HCT116 (cell line): ENCODE measurements at regions not wholly inside any gene's neighbourhood (a gene's known extent, or its start where the extent isn't known, plus 50 kb on each side); places are given as distances from the start of the nearest gene placed in this dataset.

Source experiments
- ATAC-seq: fragments of 200-7000 bp; cut with Tn5 transposase; 2 replicates; pipeline ENCODE4 v1.9.1; 2020; ENCODE audit warnings: mild to moderate bottlenecking, moderate library complexity
- BruUV-seq: library from RNA; stranded (reverse); fragments of 400-500 nt; replicated peaks from 2 replicates; lab custom pipeline; 2021; lab: Mats Ljungman, UMichigan
- CTCF ChIA-PET: fragments of 300-600 bp; sonication (Branson Sonifier 250); formaldehyde crosslinking; loops from one replicate; lab custom pipeline; 2021; ENCODE audit warnings: antibody characterized with exemption; lab: Charles Lee
- POLR2A ChIA-PET: fragments of 300-600, 350-600 bp; sonication (Branson Sonifier 250); formaldehyde crosslinking; loops from one replicate; lab custom pipeline; 2021; ENCODE audit warnings: antibody characterized with exemption; lab: Charles Lee
- RAD21 ChIA-PET, 2 experiments: fragments of 300-600 bp; sonication (Branson Sonifier 250); formaldehyde crosslinking; loops; one replicate each; lab custom pipeline; 2023; ENCODE audit warnings: low total read pairs in 2 of 2; ENCODE audit not compliant: uncharacterized antibody in 2 of 2, unreplicated experiment in 2 of 2, low non-redundant PET in 1 of 2; lab: Charles Lee
- DNase-seq: peaks from one replicate; pipeline ENCODE4 v3.0.0-alpha.2; 2010; ENCODE audit warnings: low read depth, low spot score
- H2AFZ ChIP-seq: fragments of 200-600 bp; shearing (Covaris generic), sonication (generic); 2 replicates; pipeline ENCODE4 v1.6.1; 2017; ENCODE audit warnings: low read depth, mixed run types, mixed read lengths, antibody characterized with exemption, low read length; ENCODE audit not compliant: poor library complexity, severe bottlenecking
- H3K27ac ChIP-seq: 2 replicates; pipeline ENCODE4 v1.5.1; 2012; ENCODE audit warnings: low read depth, low read length
- H3K27me3 ChIP-seq: fragments of 200-600 bp; sonication (generic); 2 replicates; pipeline ENCODE4 v1.6.1; 2016; ENCODE audit warnings: mixed run types, low read length, mixed read lengths; ENCODE audit not compliant: insufficient read depth
- H3K36me3 ChIP-seq, 2 experiments: fragments of 200-500 bp in 1 of 2; fragments of 200-600 bp in 1 of 2; sonication (Bioruptor generic) in 1 of 2; sonication (generic) in 1 of 2; 2 replicates each; pipeline versions ENCODE4 v1.5.1 to v1.6.1; 2014 to 2016; ENCODE audit warnings: low read length in 2 of 2, inconsistent platforms in 1 of 2, mixed read lengths in 1 of 2, mixed run types in 1 of 2; ENCODE audit not compliant: insufficient read depth in 2 of 2, control insufficient read depth in 1 of 2
- H3K4me1 ChIP-seq, 2 experiments: fragments of 200-600 bp in 1 of 2; sonication (generic) in 1 of 2; 2 replicates each; pipeline versions ENCODE4 v1.5.1 to v1.6.1; 2012 to 2017; ENCODE audit warnings: low read length in 2 of 2, inconsistent platforms in 1 of 2, mild to moderate bottlenecking in 1 of 2, mixed read lengths in 1 of 2, mixed run types in 1 of 2, moderate library complexity in 1 of 2; ENCODE audit not compliant: insufficient read depth in 2 of 2, control insufficient read depth in 1 of 2
- H3K4me2 ChIP-seq: fragments of 200-600 bp; sonication (generic); 2 replicates; pipeline ENCODE4 v1.6.1; 2017; ENCODE audit warnings: mixed run types, low read length, mixed read lengths
- H3K4me3 ChIP-seq, 2 experiments: fragments of 200-600 bp in 1 of 2; sonication (generic) in 1 of 2; replicated peaks in 1 of 2; 2 replicates each; pipeline ENCODE4 v1.5.1; 2011 to 2016; ENCODE audit warnings: low read length in 2 of 2, control low read depth in 1 of 2, low read depth in 1 of 2, mild to moderate bottlenecking in 1 of 2, mixed read lengths in 1 of 2, mixed run types in 1 of 2
- H3K79me2 ChIP-seq: fragments of 200-600 bp; sonication (generic); 2 replicates; pipeline ENCODE4 v1.6.1; 2017; ENCODE audit warnings: mild to moderate bottlenecking, mixed run types, low read length, moderate library complexity, mixed read lengths; ENCODE audit not compliant: insufficient read depth
- H3K9ac ChIP-seq: fragments of 200-600 bp; sonication (generic); 2 replicates; pipeline ENCODE4 v1.6.1; 2016; ENCODE audit warnings: low read length, mixed read lengths
- H3K9me2 ChIP-seq: fragments of 200-600 bp; sonication (generic), shearing (Covaris generic); 2 replicates; pipeline ENCODE4 v1.6.1; 2017; ENCODE audit warnings: mixed run types, mild to moderate bottlenecking, moderate library complexity; ENCODE audit not compliant: insufficient read depth
- H3K9me3 ChIP-seq, 2 experiments: fragments of 200-500 bp in 1 of 2; fragments of 200-600 bp in 1 of 2; sonication (Bioruptor generic) in 1 of 2; sonication (generic) in 1 of 2; 2 replicates each; pipeline ENCODE4 v1.6.1; 2014 to 2017; ENCODE audit warnings: low read length in 2 of 2, mixed read lengths in 2 of 2, inconsistent platforms in 1 of 2, low read depth in 1 of 2, mild to moderate bottlenecking in 1 of 2, mixed run types in 1 of 2, moderate library complexity in 1 of 2; ENCODE audit not compliant: control insufficient read depth in 1 of 2, insufficient read depth in 1 of 2
- H4K20me1 ChIP-seq: fragments of 200-600 bp; sonication (generic), shearing (Covaris generic); 2 replicates; pipeline ENCODE4 v1.6.1; 2017; ENCODE audit warnings: mixed run types, mild to moderate bottlenecking, moderate library complexity; ENCODE audit not compliant: insufficient read depth
- CTCF ChIP-seq, 3 experiments: fragments of 200-600 bp in 1 of 3; sonication (generic) in 1 of 3; IDR thresholded peaks in 2 of 3; conservative IDR thresholded peaks in 1 of 3; 2 replicates each; pipeline ENCODE4 v1.5.1; 2012 to 2017; ENCODE audit warnings: low read depth in 2 of 3, low read length in 2 of 3, antibody characterized with exemption in 1 of 3, borderline replicate concordance in 1 of 3, control low read depth in 1 of 3, mild to moderate bottlenecking in 1 of 3, mixed read lengths in 1 of 3, mixed run types in 1 of 3, moderate library complexity in 1 of 3; ENCODE audit not compliant: insufficient read depth in 1 of 3
- EGR1 ChIP-seq: IDR thresholded peaks from 2 replicates; pipeline ENCODE4 v1.6.1; 2012; ENCODE audit warnings: low read depth
- ELF1 ChIP-seq: IDR thresholded peaks from 2 replicates; pipeline ENCODE4 v1.6.1; 2012; ENCODE audit warnings: low read depth, borderline replicate concordance
- EZH2 ChIP-seq: fragments of 200-600 bp; sonication (generic); IDR thresholded peaks from 2 replicates; pipeline ENCODE4 v1.6.1; 2017; ENCODE audit warnings: antibody characterized with exemption, mixed run types
- JUND ChIP-seq: IDR thresholded peaks from 2 replicates; pipeline ENCODE4 v1.6.1; 2012
- MAX ChIP-seq: IDR thresholded peaks from 2 replicates; pipeline ENCODE4 v1.6.1; 2012
- POLR2A ChIP-seq: IDR thresholded peaks from 2 replicates; pipeline ENCODE4 v1.7.0; 2011; ENCODE audit warnings: borderline replicate concordance; ENCODE audit not compliant: insufficient read depth, insufficient read length; ENCODE audit errors: extremely low read depth
- RAD21 ChIP-seq: IDR thresholded peaks from 2 replicates; pipeline ENCODE4 v1.6.1; 2012; ENCODE audit warnings: low read depth, mild to moderate bottlenecking
- REST ChIP-seq: IDR thresholded peaks from 2 replicates; pipeline ENCODE4 v1.6.1; 2012; ENCODE audit warnings: low read depth
- SP1 ChIP-seq: IDR thresholded peaks from 2 replicates; pipeline ENCODE4 v1.6.1; 2012; ENCODE audit warnings: low read depth
- ZBTB33 ChIP-seq: IDR thresholded peaks from 2 replicates; pipeline ENCODE4 v1.6.1; 2011; ENCODE audit warnings: mild to moderate bottlenecking, low read length, moderate library complexity; ENCODE audit not compliant: insufficient replicate concordance; ENCODE audit errors: extremely low read depth
- ZFX ChIP-seq: fragments of 450-650 bp; IDR thresholded peaks from 2 replicates; pipeline ENCODE4 v1.6.1; 2017
- ZNF274 ChIP-seq: fragments of 200-500 bp; sonication (Bioruptor generic); IDR thresholded peaks from 2 replicates; pipeline ENCODE4 v1.6.1; 2014; ENCODE audit warnings: mild to moderate bottlenecking, low read depth, low read length, inconsistent platforms
- intact Hi-C: fragments of 100-400 bp; cut with micrococcal nuclease; formaldehyde crosslinking; loops from 2 replicates; pipeline ENCODE4 v1.10.0; 2022

GRCh38 chr21:14303731-14304488, 79.0 kb downstream of the HSPA13 start:
- Histone ChIP-seq H3K27me3 (no peaks in the 10 kb centered on the region), H4K20me1 (no peaks in the 10 kb centered on the region), H3K4me1 (no peaks in the 10 kb centered on the region), H3K27ac (no peak overlapping the region), H3K9me3 (no peaks in the 10 kb centered on the region), H3K79me2 (no peaks in the 10 kb centered on the region), H3K9ac (no peak overlapping the region), H3K4me2 (no peak overlapping the region), H3K4me3 (no peak overlapping the region), H3K36me3 (no peaks in the 10 kb centered on the region), H3K9me2 (no peaks in the 10 kb centered on the region), H2AFZ (no peak overlapping the region)
- RAD21 ChIA-PET, result no interaction called here
- CTCF ChIA-PET, result no interaction called here
- POLR2A ChIA-PET, result no interaction called here
- intact Hi-C loops, result no loop called here
- no TSS peak for BruUV-seq
- no peak for TF ChIP-seq RAD21
- TF ChIP-seq ELF1, result no peak
- TF ChIP-seq REST, result no peak
- no peak for TF ChIP-seq JUND
- TF ChIP-seq ZNF274, result no peak
- TF ChIP-seq SP1, result no peak
- TF ChIP-seq POLR2A, result no peak
- no peak for TF ChIP-seq MAX
- no peak for TF ChIP-seq CTCF (IDR thresholded peaks at IDR 0.05 in 2 of 3, conservative IDR thresholded peaks at IDR 0.05 in 1 of 3; ENCODE audit: borderline replicate concordance in 1 of 3, insufficient read depth in 1 of 3, low read depth in 2 of 3, low read length in 2 of 3)
- no peak for TF ChIP-seq ZFX
- TF ChIP-seq EZH2, result no peak
- no peak for TF ChIP-seq EGR1
- no peak for TF ChIP-seq ZBTB33
- DNase-seq (no peak), ATAC-seq (no peak)
